ENCODE measurements at regions not wholly inside any gene's neighbourhood (a gene's known extent, or its start where the extent isn't known, plus 50 kb on each side); places are given as distances from the start of the nearest gene placed in this dataset.
A peak's percentile ranks its signal among the peaks of the same experiment; 100 is the strongest.

GRCh38 chr20:43844778-43845614 is 69.7 kb upstream of the TOX2 start:
- TF ChIP-seq CTCF (conservative IDR thresholded peaks at IDR 0.05; ENCODE audit: low read depth, low read length) = peak; percentile 49
- TF ChIP-seq EZH2 (IDR thresholded peaks at IDR 0.05; ENCODE audit: borderline replicate concordance, low read depth, low read length, poor library complexity, severe bottlenecking) = no peak
